ENCODE measurements at regions not wholly inside any gene's neighbourhood (a gene's known extent, or its start where the extent isn't known, plus 50 kb on each side); places are given as distances from the start of the nearest gene placed in this dataset.
"Not testable (repeated sequence)": the region's sequence is repeated elsewhere in the genome, so short reads cannot be mapped to it uniquely, and the experiment has no call there.

- DNase-seq (ENCODE audit: missing footprints); ATAC-seq; intact Hi-C loops (cut with DNase I): not testable (repeated sequence)
Measured at GRCh38 chr10:9402507-9403195, 1348.2 kb downstream of the GATA3 start.

- intact Hi-C loops (cut with DNase I); ATAC-seq; DNase-seq (ENCODE audit: missing footprints): not testable (repeated sequence)
Measured at GRCh38 chr10:9407201-9407600, 1352.7 kb downstream of the GATA3 start.

DNA sequence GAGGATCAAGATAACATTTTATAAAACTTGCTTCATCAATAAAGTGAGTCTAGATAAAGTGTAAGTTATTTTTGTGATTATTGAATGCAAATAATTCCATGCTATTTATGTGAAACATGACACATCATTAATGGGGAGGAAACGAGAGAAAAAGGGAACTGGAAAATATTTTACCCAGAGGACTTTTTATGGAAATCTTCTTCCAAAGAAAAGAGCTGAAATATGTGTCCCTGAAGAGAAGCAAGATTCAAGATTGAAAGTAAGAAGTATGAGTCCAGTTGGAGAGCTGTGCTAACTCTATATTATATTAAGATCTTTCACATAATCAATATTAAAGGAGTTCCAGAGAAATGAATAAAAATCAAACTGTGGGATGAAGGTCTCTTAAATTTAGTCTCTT is 1361.8 kb downstream of the GATA3 start:
- no peak for DNase-seq (ENCODE audit: missing footprints)
- intact Hi-C loops (cut with DNase I), result no loop called here
- no peak for ATAC-seq

DNA sequence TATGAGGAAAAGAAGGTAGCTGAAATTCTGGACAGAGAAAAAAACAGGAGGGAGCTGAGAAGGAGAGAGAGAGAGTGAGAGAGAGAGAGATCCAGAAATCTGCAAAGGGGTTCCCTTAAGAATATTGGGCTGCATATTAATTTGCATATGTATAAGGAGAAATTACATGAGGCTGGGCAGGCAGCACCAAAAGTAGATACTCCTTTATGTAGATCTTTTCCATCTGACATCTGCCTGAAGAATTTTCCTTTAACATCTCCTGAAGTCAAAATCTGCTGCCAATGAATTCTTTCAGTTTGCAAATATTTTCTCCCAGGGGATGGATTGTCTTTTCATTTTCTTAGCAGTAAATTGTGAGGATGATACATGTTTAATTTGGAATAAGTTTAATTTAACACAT is 1365.3 kb downstream of the GATA3 start:
- no peak for ATAC-seq

DNA sequence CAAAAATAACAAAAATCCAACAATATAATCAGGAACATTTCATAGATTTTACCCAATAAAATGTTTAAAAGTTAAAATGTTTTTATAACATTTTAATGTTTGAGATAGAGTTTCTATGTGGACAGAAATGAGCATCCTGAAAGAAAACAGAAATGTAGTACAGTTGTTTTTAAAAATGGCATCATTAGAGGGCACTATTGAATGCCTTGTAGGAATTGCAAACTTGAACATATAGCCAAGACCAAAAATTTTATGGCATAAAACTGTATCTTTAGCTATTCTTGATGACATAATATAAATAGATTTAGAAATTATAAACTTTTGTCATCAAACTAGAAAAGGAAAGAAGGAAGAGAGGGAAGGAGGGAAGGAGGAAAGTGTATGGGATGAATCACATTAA is 1372.7 kb downstream of the GATA3 start:
- DNase-seq (ENCODE audit: missing footprints) (no peak), ATAC-seq (no peak)
- intact Hi-C loops (cut with DNase I), result no loop called here

More for the DNA sequence above, 1365.3 kb downstream of the GATA3 start:
- no peak for DNase-seq (ENCODE audit: missing footprints)
- intact Hi-C loops (cut with DNase I), result no loop called here

DNA sequence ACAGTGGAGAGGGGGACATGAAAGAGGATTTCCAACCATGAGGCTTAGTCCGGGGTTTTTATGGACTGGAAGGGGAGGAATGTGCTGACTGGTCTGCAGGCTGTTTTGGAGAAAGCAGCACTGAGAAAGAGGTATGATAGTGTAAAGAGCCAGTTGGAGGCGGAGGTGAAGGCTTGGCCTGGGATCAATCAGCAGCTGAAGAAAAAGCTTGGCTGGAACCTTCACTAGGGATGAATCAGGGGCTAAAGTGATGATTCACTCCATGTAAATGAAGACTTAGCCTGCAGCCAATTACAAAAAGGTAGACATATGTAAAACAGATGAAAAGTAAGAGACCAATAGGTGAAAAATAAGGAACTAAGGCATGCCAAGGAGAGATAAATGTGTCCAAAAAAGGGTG is 1382.6 kb downstream of the GATA3 start:
- no peak for ATAC-seq
- intact Hi-C loops (cut with DNase I), result no loop called here

DNA sequence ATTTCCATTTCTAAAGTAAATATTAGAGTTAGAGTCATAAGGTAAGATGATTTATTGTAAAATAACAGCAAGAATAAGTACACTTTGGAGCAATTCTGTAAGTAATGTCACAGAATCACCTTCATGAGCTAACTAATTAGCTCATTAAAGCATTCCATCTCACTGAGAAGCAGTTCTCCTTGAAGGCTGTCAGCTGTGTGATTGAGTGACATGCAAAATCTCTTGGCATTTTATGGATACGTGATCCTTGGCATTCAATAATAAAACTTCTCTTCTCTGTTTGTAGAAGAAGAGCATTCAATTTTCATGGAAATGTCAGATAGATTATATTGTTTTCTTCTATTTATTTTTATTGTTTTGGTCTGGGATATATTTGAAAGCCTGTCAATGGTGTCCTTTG is 1389.3 kb downstream of the GATA3 start:
- ATAC-seq (no peak), DNase-seq (ENCODE audit: missing footprints) (no peak)
- intact Hi-C loops (cut with DNase I), result no loop called here

More for the DNA sequence above, 1382.6 kb downstream of the GATA3 start:
- no peak for DNase-seq (ENCODE audit: missing footprints)

DNA sequence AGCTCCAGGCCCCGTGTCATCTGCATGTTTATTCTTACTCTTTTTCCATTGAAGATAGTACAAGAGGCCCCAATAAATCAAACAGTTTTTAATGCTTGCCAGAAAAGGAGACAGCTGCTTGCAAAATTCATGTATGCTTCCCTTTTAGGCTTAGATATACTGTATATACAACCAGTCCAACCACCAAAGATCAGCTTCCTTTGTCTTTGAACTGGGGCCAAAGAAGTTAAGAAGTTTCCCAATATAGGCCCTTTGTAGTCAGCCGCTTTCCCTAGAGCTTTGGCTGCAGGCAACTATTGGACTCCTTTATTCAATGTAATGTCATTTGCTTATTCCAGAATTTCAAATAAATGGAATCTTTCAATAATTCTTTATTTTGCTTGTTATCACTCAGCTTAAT is 1395.0 kb downstream of the GATA3 start:
- intact Hi-C loops (cut with DNase I), result no loop called here
- no peak for ATAC-seq
- no peak for DNase-seq (ENCODE audit: missing footprints)

DNA sequence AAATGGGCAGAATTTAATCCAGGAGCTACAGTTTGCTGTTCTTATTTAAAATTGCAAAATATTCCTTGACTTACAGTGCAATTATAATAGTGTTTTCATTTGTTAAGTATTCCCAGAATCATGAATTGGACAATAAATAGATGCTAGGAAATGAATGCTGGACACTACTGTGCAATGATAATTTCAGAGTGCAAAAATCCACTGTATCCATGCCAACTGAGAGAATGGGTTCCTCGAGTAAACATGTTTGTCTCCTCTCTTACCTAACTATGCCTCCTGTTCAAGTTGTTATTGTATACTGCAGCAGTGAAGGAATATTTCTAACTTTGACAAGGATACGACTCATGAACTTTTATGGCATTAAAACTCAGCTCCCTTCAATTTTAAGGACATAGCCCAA is 1396.3 kb downstream of the GATA3 start:
- ATAC-seq, result no peak
- intact Hi-C loops (cut with DNase I), result no loop called here
- DNase-seq (ENCODE audit: missing footprints), result no peak

- no peak for DNase-seq (ENCODE audit: missing footprints)
- intact Hi-C loops (cut with DNase I), result no loop called here
Measured at GRCh38 chr10:9451211-9451773, 1396.8 kb downstream of the GATA3 start.

DNA sequence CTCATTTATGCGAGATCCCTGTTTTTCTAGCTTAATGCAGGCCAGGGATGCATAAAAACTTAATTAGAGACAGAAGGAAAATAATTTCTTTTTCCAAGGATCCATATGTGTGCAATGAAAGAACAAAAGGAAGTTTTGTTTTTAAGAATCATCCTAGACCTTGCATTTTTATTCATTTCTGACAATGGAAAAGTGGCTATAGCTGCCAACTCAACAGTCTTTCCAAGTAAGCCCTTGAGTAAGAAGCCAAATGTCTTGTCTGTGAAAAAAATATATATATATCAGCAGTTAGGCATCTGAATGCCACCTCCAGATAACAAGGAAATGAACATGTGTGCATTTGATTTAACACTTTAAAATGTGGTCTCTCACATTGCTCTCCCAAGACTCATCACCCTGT is 1397.6 kb downstream of the GATA3 start:
- intact Hi-C loops (cut with DNase I), result no loop called here
- ATAC-seq, result no peak
- DNase-seq (ENCODE audit: missing footprints), result no peak

More at GRCh38 chr10:9451211-9451773, 1396.8 kb downstream of the GATA3 start:
- ATAC-seq, result no peak

DNA sequence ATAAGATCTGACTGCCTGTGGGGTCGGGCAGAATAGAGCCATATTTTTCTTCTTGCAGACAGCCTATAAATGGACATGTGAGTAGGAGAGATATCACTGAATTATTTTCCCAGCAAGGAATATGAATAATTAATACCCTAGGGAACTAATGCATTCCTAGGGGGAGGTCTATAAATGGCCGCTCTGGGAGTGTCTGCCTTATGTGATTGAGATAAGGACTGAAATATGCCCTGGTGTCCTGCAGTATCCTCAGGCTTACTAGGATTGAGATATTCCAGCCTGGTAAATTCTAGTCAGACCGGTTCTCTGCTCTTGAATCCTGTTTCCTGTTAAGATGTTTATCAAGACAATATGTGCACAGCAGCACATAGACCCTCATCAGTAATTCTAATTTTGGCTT is 1399.4 kb downstream of the GATA3 start:
- ATAC-seq; intact Hi-C loops (cut with DNase I); DNase-seq (ENCODE audit: missing footprints): not testable (repeated sequence)

DNA sequence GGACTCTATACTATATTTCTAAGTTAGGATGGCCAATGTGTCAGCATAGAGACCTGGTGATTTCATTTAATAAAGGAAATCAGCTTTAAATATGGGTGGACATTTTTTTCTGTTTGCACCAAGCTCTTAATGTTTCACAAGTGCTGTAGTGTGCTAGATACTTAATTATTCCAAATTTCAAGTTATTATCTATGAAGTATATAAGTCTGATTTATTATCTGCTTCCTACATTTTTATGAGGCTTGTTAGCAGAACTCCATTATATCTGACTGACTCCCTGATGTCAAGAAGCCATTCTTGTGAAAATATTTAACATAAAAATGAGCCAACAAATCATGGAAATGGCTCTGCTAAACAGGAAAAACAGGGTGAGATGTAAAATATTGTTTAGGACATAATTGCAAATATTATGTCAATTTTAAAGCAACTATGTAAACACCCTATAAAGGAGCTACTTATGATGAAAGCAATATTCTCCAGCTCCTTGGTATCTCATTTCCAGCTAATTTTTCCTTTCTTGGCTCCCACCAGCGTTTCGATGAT is 1415.2 kb downstream of the GATA3 start:
- intact Hi-C loops (cut with DNase I), result no loop called here
- ATAC-seq, result no peak
- DNase-seq (ENCODE audit: missing footprints), result no peak

DNA sequence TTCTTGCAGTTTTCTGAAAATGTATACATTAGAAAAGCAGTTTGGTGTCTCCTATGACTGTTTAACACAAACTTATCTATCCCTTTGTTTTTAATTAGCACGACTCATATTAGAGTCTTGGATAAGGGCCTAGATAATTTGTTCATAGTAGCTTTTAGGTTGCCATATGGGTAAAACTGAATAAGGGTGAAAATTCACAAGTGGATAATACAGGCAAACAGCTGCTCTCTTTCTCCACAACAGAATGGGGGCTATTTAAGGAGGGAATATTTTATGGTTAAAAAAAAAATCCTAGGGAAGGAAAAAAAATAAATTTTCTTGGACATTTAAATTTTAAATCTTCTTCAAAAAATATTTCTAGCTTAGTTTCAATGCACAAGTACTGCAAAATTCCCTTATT is 1416.1 kb downstream of the GATA3 start:
- intact Hi-C loops (cut with DNase I), result no loop called here
- no peak for ATAC-seq
- no peak for DNase-seq (ENCODE audit: missing footprints)

- intact Hi-C loops (cut with DNase I), result no loop called here
- no peak for ATAC-seq
- DNase-seq (ENCODE audit: missing footprints), result no peak
Measured at GRCh38 chr10:9501944-9502343, 1447.5 kb downstream of the GATA3 start.

- intact Hi-C loops (cut with DNase I), result no loop called here
- DNase-seq (ENCODE audit: missing footprints) (no peak), ATAC-seq (no peak)
Measured at GRCh38 chr10:9504227-9504626, 1449.7 kb downstream of the GATA3 start.

DNA sequence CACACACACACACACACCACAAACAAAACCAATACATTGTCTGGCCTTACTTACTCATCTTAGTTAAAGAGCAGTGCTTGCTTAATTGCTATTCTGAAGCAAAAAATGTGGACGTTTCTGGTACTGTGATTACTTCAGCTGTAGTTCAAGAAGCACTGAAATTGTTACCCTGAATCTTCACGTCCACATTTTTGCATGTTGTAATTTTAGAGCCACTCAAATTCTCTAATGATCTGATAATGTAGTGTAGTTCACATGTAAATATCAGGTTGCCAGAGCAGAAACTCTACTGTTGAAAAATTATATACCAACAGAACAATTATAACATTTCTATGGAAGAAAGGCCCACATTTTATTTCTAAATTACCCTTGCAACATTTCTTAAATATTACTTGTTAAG is 1451.1 kb downstream of the GATA3 start:
- intact Hi-C loops (cut with DNase I), result no loop called here
- DNase-seq (ENCODE audit: missing footprints) (no peak), ATAC-seq (no peak)

GRCh38 chr10:9508606-9509005 is 1454.1 kb downstream of the GATA3 start:
- ATAC-seq, result no peak
- no peak for DNase-seq (ENCODE audit: missing footprints)
- intact Hi-C loops (cut with DNase I), result no loop called here

GRCh38 chr10:9510626-9511025 is 1456.1 kb downstream of the GATA3 start:
- no peak for ATAC-seq
- no peak for DNase-seq (ENCODE audit: missing footprints)
- intact Hi-C loops (cut with DNase I), result no loop called here

- DNase-seq (ENCODE audit: missing footprints) (no peak), ATAC-seq (no peak)
- intact Hi-C loops (cut with DNase I), result no loop called here
Measured at GRCh38 chr10:9515922-9516321, 1461.4 kb downstream of the GATA3 start.

DNA sequence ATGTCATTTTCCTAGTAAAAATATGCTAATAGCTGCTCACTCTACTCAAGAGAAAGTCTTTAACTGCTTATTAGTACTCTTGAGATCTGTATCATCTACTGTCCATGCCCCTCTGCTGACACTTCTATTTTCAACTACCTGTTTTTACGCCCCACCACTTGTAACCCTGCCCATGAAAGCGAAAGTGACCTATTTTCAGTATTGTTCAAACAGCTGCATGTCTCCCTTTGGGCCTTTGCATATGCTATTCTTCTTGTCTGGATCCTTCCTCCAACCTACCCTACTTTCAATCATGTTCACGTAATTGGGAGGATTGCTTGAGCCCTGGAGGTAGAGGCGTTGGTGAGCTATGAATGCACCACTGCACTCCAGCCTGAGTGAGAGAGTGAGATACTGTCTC is 1481.3 kb downstream of the GATA3 start:
- no peak for DNase-seq (ENCODE audit: missing footprints)
- ATAC-seq, result no peak
- intact Hi-C loops (cut with DNase I), result no loop called here

Data from Right ventricle myocardium inferior (tissue), 1 donor.